ENCODE measurements at regions not wholly inside any gene's neighbourhood (a gene's known extent, or its start where the extent isn't known, plus 50 kb on each side); places are given as distances from the start of the nearest gene placed in this dataset.

- no peak for TF ChIP-seq CTCF (IDR thresholded peaks at IDR 0.05)
- TF ChIP-seq POLR2A (IDR thresholded peaks at IDR 0.05), result no peak
Measured at GRCh38 chr6:90916968-90917367, 330.1 kb upstream of the MAP3K7 start.

All from body of pancreas (tissue), 4 donors.